ENCODE measurements at regions not wholly inside any gene's neighbourhood (a gene's known extent, or its start where the extent isn't known, plus 50 kb on each side); places are given as distances from the start of the nearest gene placed in this dataset.

GRCh38 chr12:59929110-59929509 lies 333.3 kb downstream of the SLC16A7 start:
- no peak for DNase-seq
- Histone ChIP-seq H3K4me3 (ENCODE audit: low read depth, low read length) (no peak overlapping the region), H3K27ac (no peak overlapping the region), H3K27me3 (replicated peaks) (no peaks in the 10 kb centered on the region), H3K36me3 (replicated peaks) (no peaks in the 10 kb centered on the region)
- in situ Hi-C loops (cut with HindIII; ENCODE audit: low pct_ligation_motif_present, low sequenced_read_pairs), result no loop called here
- TF ChIP-seq CTCF (IDR thresholded peaks at IDR 0.05; ENCODE audit: low read depth, low read length, missing control alignments), result no peak

- H3K36me3 ChIP-seq (replicated peaks), result no peaks in the 10 kb centered on the region
- no peak for DNase-seq
- H3K4me3 ChIP-seq (ENCODE audit: low read depth, low read length), result no peak overlapping the region
- no peak for TF ChIP-seq CTCF (IDR thresholded peaks at IDR 0.05; ENCODE audit: low read depth, low read length, missing control alignments)
- in situ Hi-C loops (cut with HindIII; ENCODE audit: low pct_ligation_motif_present, low sequenced_read_pairs), result no loop called here
- H3K27me3 ChIP-seq (replicated peaks), result no peaks in the 10 kb centered on the region
- no peak overlapping the region for H3K27ac ChIP-seq
Measured at GRCh38 chr12:59934486-59934885, 338.7 kb downstream of the SLC16A7 start.

- Histone ChIP-seq H3K27me3 (replicated peaks) (no peaks in the 10 kb centered on the region), H3K36me3 (replicated peaks) (no peaks in the 10 kb centered on the region), H3K27ac (no peak overlapping the region), H3K4me3 (ENCODE audit: low read depth, low read length) (no peak overlapping the region)
- DNase-seq, result no peak
- in situ Hi-C loops (cut with HindIII; ENCODE audit: low pct_ligation_motif_present, low sequenced_read_pairs), result no loop called here
- TF ChIP-seq CTCF (IDR thresholded peaks at IDR 0.05; ENCODE audit: low read depth, low read length, missing control alignments), result no peak
Measured at GRCh38 chr12:59936534-59936933, 340.7 kb downstream of the SLC16A7 start.

- in situ Hi-C loops (cut with HindIII; ENCODE audit: low pct_ligation_motif_present, low sequenced_read_pairs), result no loop called here
- no peak overlapping the region for H3K27ac ChIP-seq
- no peaks in the 10 kb centered on the region for H3K36me3 ChIP-seq (replicated peaks)
- DNase-seq, result peak; percentile 16
- no peaks in the 10 kb centered on the region for H3K27me3 ChIP-seq (replicated peaks)
- no peak overlapping the region for H3K4me3 ChIP-seq (ENCODE audit: low read depth, low read length)
- TF ChIP-seq CTCF (IDR thresholded peaks at IDR 0.05; ENCODE audit: low read depth, low read length, missing control alignments), result no peak
Measured at GRCh38 chr12:59937148-59937547, 341.3 kb downstream of the SLC16A7 start.

- in situ Hi-C loops (cut with HindIII; ENCODE audit: low pct_ligation_motif_present, low sequenced_read_pairs), result no loop called here
- Histone ChIP-seq H3K27ac (no peak overlapping the region), H3K4me3 (ENCODE audit: low read depth, low read length) (no peak overlapping the region), H3K27me3 (replicated peaks) (no peaks in the 10 kb centered on the region), H3K36me3 (replicated peaks) (no peaks in the 10 kb centered on the region)
- no peak for TF ChIP-seq CTCF (IDR thresholded peaks at IDR 0.05; ENCODE audit: low read depth, low read length, missing control alignments)
- DNase-seq, result no peak
Measured at GRCh38 chr12:59938190-59938962, 342.5 kb downstream of the SLC16A7 start.

Data from brain microvascular endothelial cell (primary cell).